ENCODE measurements at regions not wholly inside any gene's neighbourhood (a gene's known extent, or its start where the extent isn't known, plus 50 kb on each side); places are given as distances from the start of the nearest gene placed in this dataset.
"Not testable (repeated sequence)": the region's sequence is repeated elsewhere in the genome, so short reads cannot be mapped to it uniquely, and the experiment has no call there.

GRCh38 chr7:156504006-156504405 lies 136.6 kb upstream of the RNF32 start:
- no peaks in the 10 kb centered on the region for H3K27me3 ChIP-seq (ENCODE audit: insufficient read depth, insufficient read length)
- no peaks in the 10 kb centered on the region for H3K36me3 ChIP-seq (ENCODE audit: insufficient read depth, insufficient read length, low read length)
- H3K4me1 ChIP-seq (ENCODE audit: insufficient read depth, insufficient read length), result no peaks in the 10 kb centered on the region
- no peak overlapping the region for H3K4me3 ChIP-seq (ENCODE audit: insufficient read length, low read depth)
- no peak for TF ChIP-seq YY1 (IDR thresholded peaks at IDR 0.05; ENCODE audit: insufficient read depth, insufficient read length)
- no peak for TF ChIP-seq SUZ12 (IDR thresholded peaks at IDR 0.05; ENCODE audit: extremely low read depth, insufficient read depth, insufficient read length)
- no peak overlapping the region for H3K9ac ChIP-seq (ENCODE audit: insufficient read length, low read depth)
- H3K9me3 ChIP-seq (ENCODE audit: insufficient read depth, low read length), result no peaks in the 10 kb centered on the region
- no peak for DNase-seq (ENCODE audit: low read depth, low spot score)

- H3K9me3 ChIP-seq (ENCODE audit: insufficient read depth, low read length), result no peaks in the 10 kb centered on the region
- no peaks in the 10 kb centered on the region for H3K27me3 ChIP-seq (ENCODE audit: insufficient read depth, insufficient read length)
- TF ChIP-seq YY1 (IDR thresholded peaks at IDR 0.05; ENCODE audit: insufficient read depth, insufficient read length) (no peak), SUZ12 (IDR thresholded peaks at IDR 0.05; ENCODE audit: extremely low read depth, insufficient read depth, insufficient read length) (no peak), ZNF274 (IDR thresholded peaks at IDR 0.05; ENCODE audit: low read depth, low read length) (no peak)
- no peaks in the 10 kb centered on the region for H3K4me1 ChIP-seq (ENCODE audit: insufficient read depth, insufficient read length)
- H3K4me3 ChIP-seq (ENCODE audit: insufficient read length, low read depth), result no peak overlapping the region
- no peak overlapping the region for H3K9ac ChIP-seq (ENCODE audit: insufficient read length, low read depth)
- H3K36me3 ChIP-seq (ENCODE audit: insufficient read depth, insufficient read length, low read length), result no peaks in the 10 kb centered on the region
- no peak for DNase-seq (ENCODE audit: low read depth, low spot score)
These were observed 137.4 kb upstream of the RNF32 start for GRCh38 chr7:156503196-156503595.

- not testable (repeated sequence) for H3K9me3 ChIP-seq (ENCODE audit: insufficient read depth, low read length); H3K36me3 ChIP-seq (ENCODE audit: insufficient read depth, insufficient read length, low read length); H3K4me3 ChIP-seq (ENCODE audit: insufficient read length, low read depth); H3K4me1 ChIP-seq (ENCODE audit: insufficient read depth, insufficient read length); DNase-seq (ENCODE audit: low read depth, low spot score); H3K27me3 ChIP-seq (ENCODE audit: insufficient read depth, insufficient read length); H3K9ac ChIP-seq (ENCODE audit: insufficient read length, low read depth)
These were observed 138.8 kb upstream of the RNF32 start for GRCh38 chr7:156501815-156502214.

- H3K9me3 ChIP-seq (ENCODE audit: insufficient read depth, low read length), result no peaks in the 10 kb centered on the region
- no peaks in the 10 kb centered on the region for H3K4me1 ChIP-seq (ENCODE audit: insufficient read depth, insufficient read length)
- H3K4me3 ChIP-seq (ENCODE audit: insufficient read length, low read depth), result no peak overlapping the region
- no peaks in the 10 kb centered on the region for H3K27me3 ChIP-seq (ENCODE audit: insufficient read depth, insufficient read length)
- H3K36me3 ChIP-seq (ENCODE audit: insufficient read depth, insufficient read length, low read length), result no peaks in the 10 kb centered on the region
- no peak for DNase-seq (ENCODE audit: low read depth, low spot score)
- H3K9ac ChIP-seq (ENCODE audit: insufficient read length, low read depth), result no peak overlapping the region
- TF ChIP-seq YY1 (IDR thresholded peaks at IDR 0.05; ENCODE audit: insufficient read depth, insufficient read length) (no peak), SUZ12 (IDR thresholded peaks at IDR 0.05; ENCODE audit: extremely low read depth, insufficient read depth, insufficient read length) (no peak), ZNF274 (IDR thresholded peaks at IDR 0.05; ENCODE audit: low read depth, low read length) (no peak)
These were observed 141.2 kb upstream of the RNF32 start for GRCh38 chr7:156499247-156499881.

GRCh38 chr7:156497776-156498509 lies 142.6 kb upstream of the RNF32 start:
- Histone ChIP-seq H3K4me1 (ENCODE audit: insufficient read depth, insufficient read length) (no peaks in the 10 kb centered on the region), H3K9ac (ENCODE audit: insufficient read length, low read depth) (no peak overlapping the region), H3K4me3 (ENCODE audit: insufficient read length, low read depth) (no peak overlapping the region), H3K27me3 (ENCODE audit: insufficient read depth, insufficient read length) (no peaks in the 10 kb centered on the region), H3K9me3 (ENCODE audit: insufficient read depth, low read length) (no peaks in the 10 kb centered on the region), H3K36me3 (ENCODE audit: insufficient read depth, insufficient read length, low read length) (no peaks in the 10 kb centered on the region)
- TF ChIP-seq SUZ12 (IDR thresholded peaks at IDR 0.05; ENCODE audit: extremely low read depth, insufficient read depth, insufficient read length) (no peak), YY1 (IDR thresholded peaks at IDR 0.05; ENCODE audit: insufficient read depth, insufficient read length) (no peak), ZNF274 (IDR thresholded peaks at IDR 0.05; ENCODE audit: low read depth, low read length) (no peak)
- DNase-seq (ENCODE audit: low read depth, low spot score), result no peak

DNA sequence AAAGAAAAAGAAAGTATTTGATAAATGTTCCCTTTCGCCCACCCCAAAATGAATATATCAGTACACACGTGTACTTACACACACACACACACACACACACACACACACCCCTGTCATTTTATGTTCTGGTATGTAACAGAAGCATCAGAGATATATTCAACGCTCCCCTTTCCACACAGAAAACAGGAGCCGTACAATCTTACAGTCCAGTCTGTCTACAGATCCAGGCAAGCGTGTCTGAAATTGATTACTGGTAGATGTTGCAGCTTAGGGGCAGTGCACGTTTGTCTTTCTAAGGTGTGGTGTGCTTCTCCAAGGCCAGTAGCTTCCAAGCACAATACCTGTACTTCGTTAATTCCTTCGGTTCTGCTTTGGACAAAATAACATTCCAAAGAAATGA lies 143.7 kb upstream of the RNF32 start:
- no peaks in the 10 kb centered on the region for H3K9me3 ChIP-seq (ENCODE audit: insufficient read depth, low read length)
- DNase-seq (ENCODE audit: low read depth, low spot score), result no peak
- H3K27me3 ChIP-seq (ENCODE audit: insufficient read depth, insufficient read length), result no peaks in the 10 kb centered on the region
- H3K4me1 ChIP-seq (ENCODE audit: insufficient read depth, insufficient read length), result no peaks in the 10 kb centered on the region
- H3K4me3 ChIP-seq (ENCODE audit: insufficient read length, low read depth), result no peak overlapping the region
- H3K36me3 ChIP-seq (ENCODE audit: insufficient read depth, insufficient read length, low read length), result no peaks in the 10 kb centered on the region
- TF ChIP-seq SUZ12 (IDR thresholded peaks at IDR 0.05; ENCODE audit: extremely low read depth, insufficient read depth, insufficient read length) (no peak), YY1 (IDR thresholded peaks at IDR 0.05; ENCODE audit: insufficient read depth, insufficient read length) (no peak), ZNF274 (IDR thresholded peaks at IDR 0.05; ENCODE audit: low read depth, low read length) (no peak)
- no peak overlapping the region for H3K9ac ChIP-seq (ENCODE audit: insufficient read length, low read depth)

- H3K36me3 ChIP-seq (ENCODE audit: insufficient read depth, insufficient read length, low read length), result no peaks in the 10 kb centered on the region
- H3K4me1 ChIP-seq (ENCODE audit: insufficient read depth, insufficient read length), result no peaks in the 10 kb centered on the region
- DNase-seq (ENCODE audit: low read depth, low spot score), result no peak
- H3K9ac ChIP-seq (ENCODE audit: insufficient read length, low read depth), result no peak overlapping the region
- no peaks in the 10 kb centered on the region for H3K27me3 ChIP-seq (ENCODE audit: insufficient read depth, insufficient read length)
- TF ChIP-seq YY1 (IDR thresholded peaks at IDR 0.05; ENCODE audit: insufficient read depth, insufficient read length) (no peak), SUZ12 (IDR thresholded peaks at IDR 0.05; ENCODE audit: extremely low read depth, insufficient read depth, insufficient read length) (no peak), ZNF274 (IDR thresholded peaks at IDR 0.05; ENCODE audit: low read depth, low read length) (no peak)
- H3K4me3 ChIP-seq (ENCODE audit: insufficient read length, low read depth), result no peak overlapping the region
- no peaks in the 10 kb centered on the region for H3K9me3 ChIP-seq (ENCODE audit: insufficient read depth, low read length)
These were observed 144.2 kb upstream of the RNF32 start for GRCh38 chr7:156496363-156496769.
